WTC11 (cell line): ENCODE measurements at regions not wholly inside any gene's neighbourhood (a gene's known extent, or its start where the extent isn't known, plus 50 kb on each side); places are given as distances from the start of the nearest gene placed in this dataset.

Experiments used
- ATAC-seq: fragments of 200-7000 bp; cut with Tn5 transposase; 2 replicates; pipeline ENCODE4 v1.10.0; 2021; ENCODE audit warnings: mild to moderate bottlenecking, moderate library complexity
- CTCF ChIA-PET: fragments of 300-600 bp; sonication (Branson Sonifier 250); formaldehyde crosslinking; loops from one replicate; lab custom pipeline; 2021; ENCODE audit warnings: antibody characterized with exemption; lab: Charles Lee
- POLR2A ChIA-PET: fragments of 350-600 bp; sonication (Branson Sonifier 250); formaldehyde crosslinking; loops from one replicate; lab custom pipeline; 2021; ENCODE audit warnings: antibody characterized with exemption; lab: Charles Lee
- DNase-seq: peaks from one replicate; pipeline ENCODE4 v3.0.0; 2021; ENCODE audit warnings: low spot score
- H3K27ac Mint-ChIP-seq: 2 replicates; pipeline ENCODE4 v1.8.0; 2021; ENCODE audit warnings: mixed read lengths
- H3K27me3 Mint-ChIP-seq: 2 replicates; pipeline ENCODE4 v1.8.0; 2021; ENCODE audit warnings: low read depth, mild to moderate bottlenecking, moderate library complexity, mixed read lengths
- H3K36me3 Mint-ChIP-seq: 2 replicates; pipeline ENCODE4 v1.8.0; 2021; ENCODE audit warnings: mixed read lengths
- H3K4me1 Mint-ChIP-seq: 2 replicates; pipeline ENCODE4 v1.8.0; 2022; ENCODE audit warnings: mixed read lengths
- H3K4me3 Mint-ChIP-seq: 2 replicates; pipeline ENCODE4 v1.8.0; 2021; ENCODE audit warnings: mild to moderate bottlenecking, moderate library complexity, mixed read lengths
- H3K9me3 Mint-ChIP-seq: 2 replicates; pipeline ENCODE4 v1.8.0; 2021; ENCODE audit warnings: mixed read lengths
- CREB1 ChIP-seq: sonication (generic); formaldehyde crosslinking; IDR thresholded peaks from 2 replicates; pipeline ENCODE4 v1.8.0; 2023; ENCODE audit warnings: mild to moderate bottlenecking, missing genetic modification reagents
- CTCF ChIP-seq: fragments of 200-600 bp; IDR thresholded peaks from 2 replicates; pipeline ENCODE4 v1.8.0; 2022; ENCODE audit warnings: antibody characterized with exemption
- ETV6 ChIP-seq: sonication (generic); formaldehyde crosslinking; IDR thresholded peaks from 2 replicates; pipeline ENCODE4 v1.8.1; 2022; ENCODE audit warnings: mild to moderate bottlenecking, missing genetic modification reagents
- FOXP4 ChIP-seq: sonication (generic); formaldehyde crosslinking; IDR thresholded peaks from 2 replicates; pipeline ENCODE4 v1.8.0; 2022; ENCODE audit warnings: mild to moderate bottlenecking, missing genetic modification reagents
- HMGA2 ChIP-seq: fragments of 250-450 bp; sonication (Bioruptor Pico); IDR thresholded peaks from 2 replicates; pipeline ENCODE4 v1.4.0; 2021; ENCODE audit warnings: mild to moderate bottlenecking, moderate library complexity
- MLX ChIP-seq: sonication (generic); formaldehyde crosslinking; IDR thresholded peaks from 2 replicates; pipeline ENCODE4 v1.8.1; 2023; ENCODE audit warnings: mild to moderate bottlenecking, missing genetic modification reagents, moderate library complexity
- ZBTB21 ChIP-seq: sonication (generic); formaldehyde crosslinking; IDR thresholded peaks from 2 replicates; pipeline ENCODE4 v1.8.1; 2023; ENCODE audit warnings: mild to moderate bottlenecking, missing genetic modification reagents, borderline replicate concordance
- ZNF263 ChIP-seq: sonication (generic); formaldehyde crosslinking; IDR thresholded peaks from 2 replicates; pipeline ENCODE4 v1.8.1; 2022; ENCODE audit warnings: low read depth, mild to moderate bottlenecking, moderate library complexity, missing genetic modification reagents
- ZNF281 ChIP-seq: sonication (generic); formaldehyde crosslinking; IDR thresholded peaks from 2 replicates; pipeline ENCODE4 v1.8.0; 2023; ENCODE audit warnings: mild to moderate bottlenecking, missing genetic modification reagents
- ZNF317 ChIP-seq: sonication (generic); formaldehyde crosslinking; IDR thresholded peaks from 2 replicates; pipeline ENCODE4 v1.8.1; 2023; ENCODE audit warnings: low read depth, mild to moderate bottlenecking, moderate library complexity, missing genetic modification reagents, borderline replicate concordance
- ZNF423 ChIP-seq: fragments of 250-450 bp; sonication (Bioruptor Pico); IDR thresholded peaks from 2 replicates; pipeline ENCODE4 v2.1.2; 2022; ENCODE audit warnings: mild to moderate bottlenecking, moderate library complexity
- ZNF671 ChIP-seq: fragments of 250-450 bp; sonication (Bioruptor Pico); IDR thresholded peaks from 2 replicates; pipeline ENCODE4 v1.8.0; 2021; ENCODE audit warnings: mild to moderate bottlenecking
- TF ChIP-seq, protein P1 (sequence below): fragments of 250-450 bp; sonication (Bioruptor Pico); IDR thresholded peaks from 2 replicates; pipeline ENCODE4 v1.9.0; 2021; ENCODE audit warnings: mild to moderate bottlenecking

- CTCF ChIA-PET: interaction anchor here (0.6 to 2.6 kb wide), 2 partner anchors 10 to 354 kb away, joined by 5 to 11 read pairs; no protein-coding TSS in a partner anchor
- H3K36me3 Mint-ChIP-seq: no peaks in the 10 kb centered on the region
- ATAC-seq (no peak), DNase-seq (no peak)
- no peaks in the 10 kb centered on the region for H3K9me3 Mint-ChIP-seq
- H3K27me3 Mint-ChIP-seq: peaks cover 2% of the 10 kb centered on the region
- H3K4me1 Mint-ChIP-seq: peaks cover 39% of the 10 kb centered on the region
- TF ChIP-seq ZNF281 (CRISPR knock-in tag) (no peak), MLX (CRISPR knock-in tag) (no peak), ZNF423 (CRISPR knock-in tag) (no peak), CTCF (no peak), ZNF317 (CRISPR knock-in tag) (no peak)
- TF ChIP-seq, protein P1, sequence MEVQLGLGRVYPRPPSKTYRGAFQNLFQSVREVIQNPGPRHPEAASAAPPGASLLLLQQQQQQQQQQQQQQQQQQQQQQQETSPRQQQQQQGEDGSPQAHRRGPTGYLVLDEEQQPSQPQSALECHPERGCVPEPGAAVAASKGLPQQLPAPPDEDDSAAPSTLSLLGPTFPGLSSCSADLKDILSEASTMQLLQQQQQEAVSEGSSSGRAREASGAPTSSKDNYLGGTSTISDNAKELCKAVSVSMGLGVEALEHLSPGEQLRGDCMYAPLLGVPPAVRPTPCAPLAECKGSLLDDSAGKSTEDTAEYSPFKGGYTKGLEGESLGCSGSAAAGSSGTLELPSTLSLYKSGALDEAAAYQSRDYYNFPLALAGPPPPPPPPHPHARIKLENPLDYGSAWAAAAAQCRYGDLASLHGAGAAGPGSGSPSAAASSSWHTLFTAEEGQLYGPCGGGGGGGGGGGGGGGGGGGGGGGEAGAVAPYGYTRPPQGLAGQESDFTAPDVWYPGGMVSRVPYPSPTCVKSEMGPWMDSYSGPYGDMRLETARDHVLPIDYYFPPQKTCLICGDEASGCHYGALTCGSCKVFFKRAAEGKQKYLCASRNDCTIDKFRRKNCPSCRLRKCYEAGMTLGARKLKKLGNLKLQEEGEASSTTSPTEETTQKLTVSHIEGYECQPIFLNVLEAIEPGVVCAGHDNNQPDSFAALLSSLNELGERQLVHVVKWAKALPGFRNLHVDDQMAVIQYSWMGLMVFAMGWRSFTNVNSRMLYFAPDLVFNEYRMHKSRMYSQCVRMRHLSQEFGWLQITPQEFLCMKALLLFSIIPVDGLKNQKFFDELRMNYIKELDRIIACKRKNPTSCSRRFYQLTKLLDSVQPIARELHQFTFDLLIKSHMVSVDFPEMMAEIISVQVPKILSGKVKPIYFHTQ: no peak
- no peak overlapping the region for H3K27ac Mint-ChIP-seq
- no peak overlapping the region for H3K4me3 Mint-ChIP-seq
- POLR2A ChIA-PET: no interaction called here
These were observed 128.9 kb upstream of the SATB2 start for GRCh38 chr2:199586646-199587045.

DNA sequence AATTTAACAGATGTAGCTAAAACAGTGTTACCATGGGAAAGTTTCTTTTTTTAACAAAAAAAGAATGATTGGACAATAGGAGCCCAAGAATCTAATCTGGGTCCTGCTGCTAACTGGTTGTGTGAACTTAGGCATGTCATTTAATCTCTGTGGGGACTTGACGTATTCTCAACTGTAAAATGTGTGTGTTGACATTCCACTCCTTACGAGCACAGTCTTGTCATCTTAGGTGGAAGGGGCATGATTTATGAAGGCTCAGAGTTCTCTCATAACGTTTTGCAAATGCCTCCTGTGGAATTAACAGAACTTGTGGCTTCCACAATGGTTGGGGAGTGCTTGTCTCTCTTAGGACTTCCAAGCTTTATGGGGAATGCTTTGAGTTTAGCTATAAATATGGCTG lies 125.9 kb upstream of the SATB2 start:
- ChIA-PET POLR2A (no interaction called here), CTCF (no interaction called here)
- H3K9me3 Mint-ChIP-seq: no peaks in the 10 kb centered on the region
- ATAC-seq (no peak), DNase-seq (no peak)
- no peak overlapping the region for H3K27ac Mint-ChIP-seq
- no peaks in the 10 kb centered on the region; the same call in 1 of the 2 replicates for H3K27me3 Mint-ChIP-seq
- no peak overlapping the region for H3K4me3 Mint-ChIP-seq
- TF ChIP-seq ZNF671 (CRISPR knock-in tag) (no peak), ETV6 (CRISPR knock-in tag) (no peak), ZBTB21 (CRISPR knock-in tag) (no peak), HMGA2 (CRISPR knock-in tag) (no peak), CREB1 (no peak), FOXP4 (CRISPR knock-in tag) (no peak)
- peaks cover 32% of the 10 kb centered on the region for H3K4me1 Mint-ChIP-seq
- H3K36me3 Mint-ChIP-seq: no peaks in the 10 kb centered on the region

- DNase-seq (no peak), ATAC-seq (peak; percentile 74)
- H3K27me3 Mint-ChIP-seq: no peaks in the 10 kb centered on the region
- H3K4me3 Mint-ChIP-seq: peak overlapping the region; percentile 59
- CTCF ChIA-PET: interaction anchor here (0.7 to 2.3 kb wide), 7 partner anchors 11 to 1265 kb away, joined by 3 to 22 read pairs (median 4); no protein-coding TSS in a partner anchor
- POLR2A ChIA-PET: interaction anchor here (1.2 kb wide), 1 partner anchor 9 kb away, joined by 9 read pairs; no protein-coding TSS in a partner anchor
- no peaks in the 10 kb centered on the region for H3K9me3 Mint-ChIP-seq
- 0 out of 2 replicates have a peak, but pooled peaks have one; percentile 13 for TF ChIP-seq ZNF423 (CRISPR knock-in tag)
- TF ChIP-seq ZNF263 (CRISPR knock-in tag): no peak
- TF ChIP-seq HMGA2 (CRISPR knock-in tag): no peak
- H3K27ac Mint-ChIP-seq: peak overlapping the region; percentile 38
- H3K36me3 Mint-ChIP-seq: no peaks in the 10 kb centered on the region
- peaks cover 29% of the 10 kb centered on the region for H3K4me1 Mint-ChIP-seq
These were observed 124.2 kb upstream of the SATB2 start for GRCh38 chr2:199581935-199582360.
